GM21619 (cell line): ENCODE measurements at regions not wholly inside any gene's neighbourhood (a gene's known extent, or its start where the extent isn't known, plus 50 kb on each side); places are given as distances from the start of the nearest gene placed in this dataset.

Experiments
- ATAC-seq: cut with Tn5 transposase; IDR thresholded peaks from one replicate; pipeline ENCODE4 v1.9.1; 2021; ENCODE audit not compliant: unreplicated experiment

GRCh38 chr14:42872786-42873185, 1266.1 kb downstream of the LRFN5 start:
- no peak for ATAC-seq

GRCh38 chr14:42869681-42870080, 1263.0 kb downstream of the LRFN5 start:
- ATAC-seq: no peak

DNA sequence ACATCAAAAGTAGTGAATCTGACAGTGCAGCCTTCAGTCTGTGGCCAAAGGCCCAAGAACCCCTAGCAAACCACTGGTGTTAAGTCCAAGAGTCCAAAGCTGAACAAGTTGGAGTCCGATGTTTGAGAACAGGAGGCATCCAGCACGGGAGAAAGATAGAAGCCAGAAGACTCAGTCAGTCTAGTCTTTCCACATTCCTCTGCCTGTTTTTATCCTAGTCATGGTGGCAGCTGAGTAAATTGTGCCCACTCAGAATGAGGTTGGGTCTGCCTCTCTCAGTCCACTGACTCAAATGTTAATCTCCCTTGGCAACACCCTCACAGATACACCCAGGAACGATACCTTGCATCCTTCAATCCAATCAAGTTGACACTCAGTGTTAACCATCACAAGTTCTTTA, 1255.4 kb downstream of the LRFN5 start:
- no peak for ATAC-seq

DNA sequence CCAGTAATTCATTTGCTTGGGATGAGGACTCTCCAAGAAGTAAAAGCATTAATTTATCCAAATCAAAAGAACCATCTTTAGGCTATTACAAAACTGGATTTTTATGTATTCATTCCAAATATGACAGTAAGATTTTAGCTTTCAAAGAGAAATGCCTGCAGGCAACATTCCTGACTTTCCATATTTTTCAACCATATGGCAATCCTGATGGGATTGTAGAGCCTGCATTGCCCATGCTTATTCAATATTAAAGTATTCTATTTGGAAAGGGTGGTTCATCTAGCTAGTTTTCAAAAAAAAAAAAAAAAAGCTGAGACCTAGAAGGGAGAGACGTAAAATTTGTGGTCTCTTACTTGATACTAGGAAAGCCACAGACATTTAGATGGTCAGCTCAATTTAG, 1253.7 kb downstream of the LRFN5 start:
- ATAC-seq: no peak

GRCh38 chr14:42856106-42856505, 1249.4 kb downstream of the LRFN5 start:
- ATAC-seq: no peak

DNA sequence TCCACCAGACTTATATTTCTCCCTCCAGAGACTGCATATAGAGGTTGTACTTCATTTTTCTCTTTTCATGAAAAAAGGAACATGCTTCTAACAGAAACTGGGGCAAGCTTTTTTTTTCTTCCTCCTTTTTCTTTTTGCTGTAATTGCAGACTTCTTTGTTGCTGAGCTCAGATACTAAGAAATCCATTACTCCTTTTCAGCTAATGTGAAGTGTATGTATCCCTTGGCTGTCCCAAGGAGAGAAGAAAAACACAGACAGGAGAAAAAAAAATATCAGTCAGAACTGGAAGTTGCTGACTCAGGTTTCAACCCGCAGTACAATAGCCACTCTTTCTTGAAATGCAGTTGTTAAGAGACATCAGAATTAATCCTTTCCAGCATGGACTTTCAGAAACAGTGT, 1248.4 kb downstream of the LRFN5 start:
- ATAC-seq: no peak

DNA sequence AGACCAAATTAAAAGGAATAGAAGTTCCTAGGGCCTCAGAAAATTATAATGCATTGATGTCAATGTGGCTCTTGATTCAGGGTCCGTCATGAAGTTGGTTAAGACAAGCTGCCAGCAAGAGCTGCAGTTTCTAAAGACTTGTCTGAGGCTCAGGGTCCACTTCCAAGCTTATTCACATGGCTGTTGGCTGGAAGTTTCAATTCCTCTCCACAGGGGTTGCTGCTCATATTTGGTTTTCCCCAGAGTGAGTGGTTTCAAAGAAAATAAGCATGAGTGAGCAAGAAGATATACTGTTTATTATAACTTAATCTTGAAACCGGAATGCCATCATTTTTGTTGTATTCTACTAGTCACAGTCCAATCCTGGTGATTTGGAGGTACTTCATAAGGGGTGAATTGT, 1247.4 kb downstream of the LRFN5 start:
- ATAC-seq: no peak

DNA sequence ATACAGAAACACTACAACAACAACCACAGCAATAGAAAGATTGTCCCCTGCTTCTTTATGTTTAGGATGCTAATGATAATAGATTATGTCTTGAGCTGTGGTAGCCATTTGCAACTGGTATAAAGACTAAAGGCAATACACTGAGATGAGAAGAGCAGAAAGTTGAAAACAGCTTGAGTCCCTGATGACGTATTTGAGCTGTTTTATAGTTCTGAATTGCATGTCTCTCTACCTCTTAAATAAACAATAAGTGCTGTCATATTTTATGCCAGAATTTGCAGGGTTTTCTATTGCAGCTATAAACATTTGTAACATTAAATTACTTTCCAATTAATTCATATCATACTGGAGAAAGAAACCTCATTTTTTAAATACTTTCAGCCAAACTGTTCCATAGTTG, 1242.0 kb downstream of the LRFN5 start:
- ATAC-seq: no peak

DNA sequence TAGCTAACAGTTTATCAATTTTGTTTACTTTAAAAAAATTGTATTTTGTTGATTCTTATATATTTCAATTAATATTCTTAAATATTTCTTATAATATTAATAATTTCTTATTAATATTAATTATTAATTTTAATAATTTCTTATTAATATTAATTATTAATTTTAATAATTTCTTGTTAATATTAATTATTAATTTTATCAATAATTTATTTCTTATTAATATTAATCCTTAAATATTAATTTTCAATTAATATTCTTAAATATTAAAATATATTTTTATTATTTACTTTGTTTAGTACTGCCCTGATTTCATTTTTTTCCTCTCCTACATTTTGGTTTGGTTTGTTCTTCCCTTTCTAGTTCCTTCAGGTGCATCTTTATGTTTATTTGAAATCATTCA, 1208.1 kb downstream of the LRFN5 start:
- ATAC-seq: no peak

DNA sequence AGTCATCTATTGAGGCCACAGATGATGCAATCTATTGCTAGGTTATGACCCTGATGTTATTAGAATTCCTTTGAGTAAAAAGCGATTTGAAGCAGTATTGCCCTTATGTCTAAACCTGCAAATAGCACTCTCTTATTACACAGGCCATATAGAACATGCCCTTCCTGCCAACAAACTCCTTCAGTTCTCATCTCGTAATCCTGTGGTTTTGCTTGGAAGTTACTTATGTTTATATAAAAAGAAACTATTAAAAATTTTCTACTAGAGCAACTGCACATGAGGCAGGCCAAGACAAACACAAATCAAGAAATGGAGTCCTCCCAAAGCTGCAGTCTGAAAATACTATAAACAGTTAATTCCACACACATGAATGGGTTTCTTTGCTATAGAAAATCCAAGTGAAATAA, 1200.2 kb downstream of the LRFN5 start:
- no peak for ATAC-seq

- no peak for ATAC-seq
These were observed 1197.5 kb downstream of the LRFN5 start for GRCh38 chr14:42804141-42804540.

GRCh38 chr14:42802346-42802745, 1195.7 kb downstream of the LRFN5 start:
- no peak for ATAC-seq

DNA sequence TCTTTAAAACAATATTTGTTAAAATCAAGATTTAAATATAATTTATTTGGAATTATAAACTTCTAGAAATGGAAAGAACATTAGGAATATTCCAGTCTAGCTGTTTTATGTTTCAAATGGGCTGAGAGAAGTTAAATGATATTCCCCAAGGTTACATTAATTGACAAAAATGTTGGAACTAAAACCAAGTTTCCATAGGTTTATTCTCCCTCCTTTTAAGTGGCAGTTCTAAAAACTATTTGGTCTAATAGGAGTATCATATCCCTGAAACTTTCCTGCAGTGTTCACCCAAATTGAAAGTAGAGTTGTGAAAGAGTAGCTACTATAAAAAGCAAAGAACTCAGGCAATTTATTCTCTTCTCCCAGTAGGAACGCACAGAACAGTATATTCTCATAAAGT, 1185.5 kb downstream of the LRFN5 start:
- ATAC-seq: no peak

- ATAC-seq: no peak
These were observed 1176.1 kb downstream of the LRFN5 start for GRCh38 chr14:42782754-42783153.

DNA sequence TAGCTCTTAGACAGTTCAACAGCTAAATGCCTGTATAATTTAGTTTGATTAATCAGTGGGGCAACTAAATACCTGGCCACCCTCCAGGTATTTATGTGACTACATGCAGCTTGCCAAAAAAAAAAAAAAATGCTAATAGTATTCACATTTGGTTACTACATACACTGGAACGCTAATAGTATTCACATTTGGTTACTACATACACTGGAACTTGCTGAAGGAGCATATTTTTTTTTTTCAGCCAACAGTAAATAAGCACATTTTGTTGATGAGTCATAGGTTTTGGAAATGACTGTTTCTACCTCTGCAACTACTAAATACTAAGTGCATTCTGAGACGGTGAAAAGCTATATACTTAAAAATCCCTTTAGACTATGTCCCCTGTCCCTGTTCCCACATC, 1172.3 kb downstream of the LRFN5 start:
- ATAC-seq: no peak

GRCh38 chr14:42750771-42751170, 1144.1 kb downstream of the LRFN5 start:
- ATAC-seq: no peak

GRCh38 chr14:42742084-42742483, 1135.4 kb downstream of the LRFN5 start:
- ATAC-seq: no peak

- no peak for ATAC-seq
These were observed 1129.7 kb downstream of the LRFN5 start for GRCh38 chr14:42736408-42736807.

DNA sequence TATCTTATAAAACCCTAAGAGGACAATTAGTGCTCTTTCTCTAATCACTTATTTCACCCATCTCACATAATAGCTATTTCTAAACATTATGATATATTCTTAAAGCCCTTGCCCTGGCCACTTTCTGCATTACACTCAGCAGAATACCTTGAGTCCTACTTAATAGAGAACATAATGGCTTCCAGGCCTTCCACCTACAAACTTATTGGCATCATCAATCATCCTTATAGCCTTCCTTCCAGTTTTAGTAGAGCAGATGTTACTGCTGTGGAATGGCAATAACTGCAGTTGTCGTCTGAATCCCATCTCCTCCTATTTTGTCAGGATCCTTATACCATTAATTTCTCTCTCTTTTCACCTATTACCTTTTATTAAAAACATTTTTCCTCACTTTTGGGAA, 1127.4 kb downstream of the LRFN5 start:
- ATAC-seq: no peak

DNA sequence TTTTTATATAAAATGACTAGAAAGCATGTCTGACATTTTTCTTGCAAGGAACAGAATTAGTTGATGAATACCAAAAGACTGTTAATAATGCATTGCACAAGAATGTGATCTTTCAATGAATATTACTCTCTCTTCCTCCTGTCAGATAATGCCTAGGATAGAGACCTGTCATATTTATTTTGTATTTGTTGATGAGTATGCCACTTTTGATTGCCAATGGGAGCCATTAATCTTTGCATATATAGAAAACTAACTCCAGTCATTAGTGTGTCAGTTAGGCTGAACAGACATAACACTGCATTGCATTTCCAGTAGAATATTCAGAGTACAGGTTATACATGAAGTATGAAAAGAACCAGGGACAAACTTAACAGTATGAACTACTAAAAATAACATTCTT, 1125.3 kb downstream of the LRFN5 start:
- ATAC-seq: no peak

DNA sequence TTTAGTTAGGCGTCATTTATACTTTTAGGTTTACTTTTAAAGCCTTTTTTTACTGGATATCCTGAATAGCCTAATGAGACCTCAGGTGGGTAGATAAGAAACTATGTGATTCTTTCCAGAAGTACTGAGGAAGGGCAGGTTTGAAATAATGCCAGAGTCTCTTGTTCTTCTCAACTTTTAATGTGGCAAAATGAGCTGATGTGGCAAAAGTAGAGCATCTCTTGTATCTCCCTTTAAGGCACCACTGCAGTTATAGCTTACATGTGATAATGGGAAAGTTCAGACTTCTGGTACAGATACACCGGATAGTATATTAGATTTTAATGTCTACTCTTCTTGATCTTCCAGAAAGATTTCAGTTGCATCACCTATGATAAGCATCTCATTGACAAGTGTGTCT, 1124.8 kb downstream of the LRFN5 start:
- no peak for ATAC-seq

DNA sequence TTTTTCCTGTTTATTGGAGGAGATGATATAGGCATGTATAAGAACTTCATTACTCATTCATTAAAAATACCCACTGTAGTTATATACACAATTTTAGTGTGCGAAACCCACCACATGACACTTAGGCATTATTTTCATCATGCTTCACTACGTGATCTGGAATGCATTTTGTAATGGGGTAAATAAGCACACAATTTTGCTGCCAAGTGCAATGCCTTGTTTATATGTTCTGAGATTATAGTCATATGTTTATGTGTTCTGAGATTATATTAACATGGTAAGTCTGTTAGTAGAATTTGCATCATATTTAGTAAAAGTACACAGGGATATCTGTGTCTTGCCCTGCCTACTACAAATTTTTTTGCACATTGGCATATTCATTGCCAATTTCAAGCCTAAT, 1123.0 kb downstream of the LRFN5 start:
- no peak for ATAC-seq

DNA sequence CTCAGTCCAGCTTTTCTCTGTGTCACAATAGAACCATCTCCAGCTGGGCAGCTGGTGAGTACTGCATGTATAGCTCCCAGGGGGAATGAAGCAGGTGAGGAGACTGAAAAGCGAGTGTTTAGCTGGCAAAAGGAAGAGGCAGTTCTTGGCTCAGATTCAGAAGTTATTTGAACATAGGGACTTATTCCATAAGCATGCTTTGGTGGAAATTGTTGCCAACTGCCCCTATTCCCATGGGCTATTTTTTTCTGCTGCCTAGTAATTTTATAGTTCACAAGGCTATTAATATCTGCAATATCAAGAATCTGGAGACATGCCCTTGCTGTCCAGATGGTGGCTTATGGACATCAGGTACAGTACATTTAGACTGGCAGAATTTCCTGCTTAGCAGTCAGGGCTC, 1112.7 kb downstream of the LRFN5 start:
- ATAC-seq: no peak

DNA sequence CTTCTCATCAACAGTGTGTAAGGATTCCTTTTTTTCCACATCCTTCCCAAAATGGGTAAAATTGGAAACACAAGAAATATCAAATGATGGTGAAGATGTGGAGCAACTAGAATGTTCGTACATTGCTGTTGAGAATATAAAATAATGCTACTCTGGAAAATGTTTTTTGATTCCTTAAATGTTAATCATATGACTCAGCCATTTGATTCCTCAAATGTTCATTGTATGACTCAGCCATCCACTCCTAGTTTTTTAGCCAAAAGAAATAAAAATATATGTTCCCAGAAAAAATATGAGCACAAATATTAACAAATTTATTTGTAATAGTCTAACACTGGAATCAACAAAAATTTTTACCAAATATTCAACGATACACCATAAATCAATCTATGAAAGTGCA, 1108.6 kb downstream of the LRFN5 start:
- ATAC-seq: no peak
